MM.1S (cell line): ENCODE measurements at regions not wholly inside any gene's neighbourhood (a gene's known extent, or its start where the extent isn't known, plus 50 kb on each side); places are given as distances from the start of the nearest gene placed in this dataset.
"Not testable (repeated sequence)": the region's sequence is repeated elsewhere in the genome, so short reads cannot be mapped to it uniquely, and the experiment has no call there.

Experiments
- EZH2 ChIP-seq: fragments of 300-600 bp; sonication (generic); optimal IDR thresholded peaks from 2 replicates; pipeline ENCODE3; 2017; ENCODE audit warnings: low read depth, mild to moderate bottlenecking, antibody characterized with exemption, low read length, mixed read lengths
- TF ChIP-seq, protein P1 (sequence below): fragments of 300-600 bp; sonication (generic); IDR thresholded peaks from 2 replicates; pipeline ENCODE4 v1.5.1; 2016; ENCODE audit warnings: antibody characterized with exemption, low read length, mixed read lengths

DNA sequence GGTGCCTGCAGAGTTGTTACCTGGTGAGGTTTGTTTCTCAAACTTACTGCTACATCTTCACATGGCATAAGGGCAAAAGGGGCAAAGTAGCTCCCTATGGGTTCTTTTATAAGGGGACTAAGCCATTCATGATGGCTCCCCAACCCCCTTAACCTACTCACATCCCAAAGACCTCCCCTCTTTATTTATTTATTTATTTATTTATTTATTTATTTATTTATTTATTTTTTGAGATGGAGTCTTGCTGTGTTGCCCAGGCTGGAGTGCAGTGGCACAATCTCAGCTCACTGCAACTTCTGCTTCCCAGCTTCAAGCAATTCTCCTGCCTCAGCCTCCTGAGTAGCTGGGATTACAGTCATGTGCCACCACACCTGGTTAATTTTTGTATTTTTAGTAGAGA lies 1065.7 kb upstream of the DEFB115 start:
- TF ChIP-seq, protein P1, sequence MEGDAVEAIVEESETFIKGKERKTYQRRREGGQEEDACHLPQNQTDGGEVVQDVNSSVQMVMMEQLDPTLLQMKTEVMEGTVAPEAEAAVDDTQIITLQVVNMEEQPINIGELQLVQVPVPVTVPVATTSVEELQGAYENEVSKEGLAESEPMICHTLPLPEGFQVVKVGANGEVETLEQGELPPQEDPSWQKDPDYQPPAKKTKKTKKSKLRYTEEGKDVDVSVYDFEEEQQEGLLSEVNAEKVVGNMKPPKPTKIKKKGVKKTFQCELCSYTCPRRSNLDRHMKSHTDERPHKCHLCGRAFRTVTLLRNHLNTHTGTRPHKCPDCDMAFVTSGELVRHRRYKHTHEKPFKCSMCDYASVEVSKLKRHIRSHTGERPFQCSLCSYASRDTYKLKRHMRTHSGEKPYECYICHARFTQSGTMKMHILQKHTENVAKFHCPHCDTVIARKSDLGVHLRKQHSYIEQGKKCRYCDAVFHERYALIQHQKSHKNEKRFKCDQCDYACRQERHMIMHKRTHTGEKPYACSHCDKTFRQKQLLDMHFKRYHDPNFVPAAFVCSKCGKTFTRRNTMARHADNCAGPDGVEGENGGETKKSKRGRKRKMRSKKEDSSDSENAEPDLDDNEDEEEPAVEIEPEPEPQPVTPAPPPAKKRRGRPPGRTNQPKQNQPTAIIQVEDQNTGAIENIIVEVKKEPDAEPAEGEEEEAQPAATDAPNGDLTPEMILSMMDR: not testable (repeated sequence)
- TF ChIP-seq EZH2: not testable (repeated sequence)
